NT2/D1 (cell line): ENCODE measurements at regions not wholly inside any gene's neighbourhood (a gene's known extent, or its start where the extent isn't known, plus 50 kb on each side); places are given as distances from the start of the nearest gene placed in this dataset.

Source experiments
- YY1 ChIP-seq: IDR thresholded peaks from 2 replicates; pipeline ENCODE4 v1.6.1; 2011; ENCODE audit not compliant: insufficient read length, insufficient read depth
- ZNF274 ChIP-seq: IDR thresholded peaks from 2 replicates; pipeline ENCODE4 v1.6.1; 2011; ENCODE audit warnings: mild to moderate bottlenecking, low read depth, low read length

- TF ChIP-seq ZNF274 (no peak), YY1 (no peak)
These were observed 166.4 kb upstream of the PPARGC1A start for GRCh38 chr4:24056289-24056688.
